D721Med (cell line): ENCODE measurements at regions not wholly inside any gene's neighbourhood (a gene's known extent, or its start where the extent isn't known, plus 50 kb on each side); places are given as distances from the start of the nearest gene placed in this dataset.
"Not testable (repeated sequence)": the region's sequence is repeated elsewhere in the genome, so short reads cannot be mapped to it uniquely, and the experiment has no call there.

ENCODE experiments used
- DNase-seq: peaks from one replicate; pipeline ENCODE4 v3.0.0; 2011; ENCODE audit warnings: low spot score; ENCODE audit not compliant: insufficient read length
- FAIRE-seq: peaks from 2 replicates; lab custom pipeline; 2011; peaks lifted over from hg19 to GRCh38; lab: Jason Lieb, UNC
- TF ChIP-seq, protein P1 (sequence below): IDR thresholded peaks from 2 replicates; pipeline ENCODE4 v1.5.1; 2012; ENCODE audit warnings: mild to moderate bottlenecking, control low read depth; ENCODE audit not compliant: insufficient read depth; ENCODE audit errors: missing control alignments

GRCh38 chr2:89831641-89832498 lies 1140.4 kb downstream of the RPIA start:
- TF ChIP-seq, protein P1, sequence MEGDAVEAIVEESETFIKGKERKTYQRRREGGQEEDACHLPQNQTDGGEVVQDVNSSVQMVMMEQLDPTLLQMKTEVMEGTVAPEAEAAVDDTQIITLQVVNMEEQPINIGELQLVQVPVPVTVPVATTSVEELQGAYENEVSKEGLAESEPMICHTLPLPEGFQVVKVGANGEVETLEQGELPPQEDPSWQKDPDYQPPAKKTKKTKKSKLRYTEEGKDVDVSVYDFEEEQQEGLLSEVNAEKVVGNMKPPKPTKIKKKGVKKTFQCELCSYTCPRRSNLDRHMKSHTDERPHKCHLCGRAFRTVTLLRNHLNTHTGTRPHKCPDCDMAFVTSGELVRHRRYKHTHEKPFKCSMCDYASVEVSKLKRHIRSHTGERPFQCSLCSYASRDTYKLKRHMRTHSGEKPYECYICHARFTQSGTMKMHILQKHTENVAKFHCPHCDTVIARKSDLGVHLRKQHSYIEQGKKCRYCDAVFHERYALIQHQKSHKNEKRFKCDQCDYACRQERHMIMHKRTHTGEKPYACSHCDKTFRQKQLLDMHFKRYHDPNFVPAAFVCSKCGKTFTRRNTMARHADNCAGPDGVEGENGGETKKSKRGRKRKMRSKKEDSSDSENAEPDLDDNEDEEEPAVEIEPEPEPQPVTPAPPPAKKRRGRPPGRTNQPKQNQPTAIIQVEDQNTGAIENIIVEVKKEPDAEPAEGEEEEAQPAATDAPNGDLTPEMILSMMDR, result no peak
- FAIRE-seq (no peak), DNase-seq (no peak)

DNA sequence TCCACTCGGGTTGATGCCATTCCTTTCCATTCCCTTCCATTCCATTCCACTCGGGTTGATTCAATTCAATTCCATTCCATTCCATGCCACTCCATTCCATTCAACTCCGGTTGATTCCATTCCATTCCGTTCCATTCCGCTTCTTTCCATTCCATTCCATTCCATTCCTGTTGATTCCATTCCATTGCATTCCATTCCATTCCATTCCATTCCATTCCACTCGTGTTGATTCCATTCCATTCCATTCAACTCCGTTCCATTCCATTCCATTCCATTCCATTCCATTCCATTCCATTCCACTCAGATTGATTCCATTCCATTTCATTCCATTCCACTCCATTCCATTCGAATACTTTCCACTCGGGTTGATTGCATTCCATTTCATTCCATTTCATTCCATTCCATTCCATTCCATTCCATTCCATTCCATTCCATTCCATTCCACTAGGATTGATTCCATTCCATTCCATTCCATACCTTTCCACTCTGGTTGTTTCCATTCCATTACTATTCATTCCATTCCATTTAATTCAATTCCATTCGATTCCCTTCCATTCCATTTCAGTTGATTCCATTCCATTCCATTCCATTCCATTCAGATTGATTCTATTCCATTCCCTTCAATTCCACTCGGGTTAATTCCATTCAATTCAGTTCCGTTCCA lies 1141.8 kb downstream of the RPIA start:
- DNase-seq (no peak), FAIRE-seq (no peak)
- TF ChIP-seq, protein P1, result no peak

GRCh38 chr2:89833780-89834117 lies 1142.3 kb downstream of the RPIA start:
- TF ChIP-seq, protein P1, result no peak
- FAIRE-seq (no peak), DNase-seq (no peak)

GRCh38 chr2:89834306-89834705 lies 1142.8 kb downstream of the RPIA start:
- DNase-seq (no peak), FAIRE-seq (no peak)
- TF ChIP-seq, protein P1, result no peak

DNA sequence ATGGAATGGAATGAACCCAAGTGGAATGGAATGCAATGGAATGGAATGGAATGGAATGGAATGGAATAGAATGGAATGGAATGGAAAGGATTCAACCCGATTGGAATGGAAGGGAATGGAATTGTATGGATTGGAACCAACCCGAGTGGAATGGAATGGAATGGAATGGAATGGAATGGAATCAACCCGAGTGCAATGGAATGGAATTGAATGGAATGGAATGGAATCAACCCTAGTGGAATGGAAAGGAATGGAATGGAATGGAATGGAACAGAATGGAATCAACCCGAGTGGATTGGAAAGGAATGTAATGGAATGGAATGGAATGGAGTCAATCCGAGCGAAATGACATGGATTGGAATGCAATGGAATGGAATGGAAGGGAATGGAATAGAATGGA lies 1144.9 kb downstream of the RPIA start:
- not testable (repeated sequence) for DNase-seq

GRCh38 chr2:89837962-89838625 lies 1146.6 kb downstream of the RPIA start:
- DNase-seq, result no peak
- FAIRE-seq, result no peak
- TF ChIP-seq, protein P1, result no peak

More for the DNA sequence above, 1144.9 kb downstream of the RPIA start:
- not testable (repeated sequence) for FAIRE-seq

DNA sequence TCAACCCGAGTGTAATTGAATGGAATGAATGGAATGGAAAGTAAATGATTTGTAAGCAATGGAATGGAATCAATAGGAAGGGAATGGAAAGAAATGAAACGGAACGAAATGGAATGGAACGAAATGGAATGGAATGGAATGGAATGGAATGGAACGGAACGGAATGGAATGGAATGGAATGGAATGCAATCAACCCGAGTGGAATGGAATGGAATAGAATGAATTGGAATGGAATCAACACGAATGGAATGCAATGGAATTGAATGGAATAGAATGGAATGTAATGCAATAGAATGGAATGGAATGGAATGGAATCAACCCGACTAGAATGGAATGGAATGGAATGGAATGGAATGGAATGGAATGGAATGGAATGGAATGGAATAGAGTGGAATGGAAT lies 1148.7 kb downstream of the RPIA start:
- not testable (repeated sequence) for FAIRE-seq, DNase-seq

DNA sequence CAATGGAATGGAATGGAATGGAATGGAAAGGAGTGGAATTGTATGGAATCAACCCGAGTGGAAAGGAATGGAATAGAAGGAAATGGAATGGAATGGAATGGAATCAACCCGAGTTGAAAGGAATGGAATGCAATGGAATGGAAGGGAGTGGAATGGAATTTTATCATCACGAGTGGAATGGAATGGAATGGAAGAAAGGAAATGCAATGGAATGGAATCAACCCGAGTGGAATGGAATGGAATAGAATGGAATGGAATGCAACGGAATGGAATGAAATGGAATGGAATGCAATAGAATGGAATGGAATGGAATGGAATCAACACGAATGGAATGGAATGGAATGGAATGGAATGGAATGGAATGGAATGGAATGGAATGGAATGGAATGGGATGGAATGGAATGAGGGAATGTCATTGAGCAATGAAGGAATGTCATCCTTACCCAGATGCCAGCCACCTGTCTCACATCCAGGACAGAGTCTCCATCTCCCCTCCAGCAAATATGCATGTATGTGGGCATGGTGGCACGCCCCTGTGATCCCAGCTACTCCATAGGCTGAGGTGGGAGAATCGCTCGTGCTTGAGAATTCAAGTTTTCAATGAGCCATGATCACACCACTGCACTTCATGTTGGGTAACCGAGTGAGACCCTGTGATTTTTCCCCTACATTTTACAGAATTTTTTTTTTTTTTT lies 1149.5 kb downstream of the RPIA start:
- FAIRE-seq, DNase-seq: not testable (repeated sequence)
